ENCODE measurements at regions not wholly inside any gene's neighbourhood (a gene's known extent, or its start where the extent isn't known, plus 50 kb on each side); places are given as distances from the start of the nearest gene placed in this dataset.
"Not testable (repeated sequence)": the region's sequence is repeated elsewhere in the genome, so short reads cannot be mapped to it uniquely, and the experiment has no call there.

DNA sequence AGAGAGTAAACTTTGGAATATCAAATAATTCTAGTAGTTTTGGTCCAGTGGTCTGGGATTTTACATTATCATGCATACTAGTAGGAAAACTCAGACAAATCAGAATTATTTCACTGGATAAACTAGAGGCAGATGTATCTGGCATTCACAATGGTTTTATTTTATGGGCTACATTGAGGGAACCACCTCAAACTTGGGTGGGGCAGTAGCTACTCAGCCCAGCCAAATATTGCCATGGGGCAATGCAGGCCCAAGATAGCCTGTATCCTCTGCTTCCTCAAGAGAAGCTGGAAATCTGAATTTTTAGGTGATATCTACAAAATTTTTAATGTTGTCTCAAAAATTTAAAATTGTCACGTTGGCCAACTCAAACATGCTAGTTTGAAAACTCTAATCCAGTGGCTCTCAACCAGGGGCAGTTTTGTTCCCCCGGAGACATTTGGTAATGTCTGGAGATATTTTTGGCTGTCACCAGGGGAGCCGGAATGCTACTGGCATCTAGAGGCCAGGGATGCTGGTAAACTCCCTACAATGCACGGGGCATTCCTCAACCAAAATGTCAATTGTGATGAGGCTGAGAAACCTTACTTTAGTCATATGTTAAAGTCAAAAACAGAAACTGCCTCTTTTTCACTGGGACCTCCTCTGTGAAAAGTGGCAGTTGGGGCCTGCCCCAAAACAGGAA, 172.8 kb upstream of the SPRED2 start:
- no peak for DNase-seq (ENCODE audit: low spot score)

DNA sequence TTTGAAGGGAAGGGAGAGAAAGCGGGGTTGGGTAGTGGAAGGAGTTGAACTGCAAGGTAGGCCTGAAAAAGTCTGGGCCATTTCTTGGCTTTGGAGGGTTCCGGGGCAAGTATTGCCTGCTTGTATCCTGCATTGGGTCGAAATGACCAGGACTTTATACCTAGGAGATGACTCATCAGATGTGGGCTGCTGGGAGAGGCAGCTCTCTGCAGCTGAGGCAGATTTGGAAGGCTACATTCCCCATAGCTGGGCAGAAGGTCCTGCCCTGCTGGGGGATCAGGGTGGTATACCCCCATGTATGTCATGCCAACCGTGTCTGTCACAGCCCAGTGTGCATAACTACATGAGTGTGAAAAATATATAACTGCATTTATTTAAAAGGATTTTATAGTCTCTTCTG, 171.8 kb upstream of the SPRED2 start:
- no peak for DNase-seq (ENCODE audit: low spot score)

DNA sequence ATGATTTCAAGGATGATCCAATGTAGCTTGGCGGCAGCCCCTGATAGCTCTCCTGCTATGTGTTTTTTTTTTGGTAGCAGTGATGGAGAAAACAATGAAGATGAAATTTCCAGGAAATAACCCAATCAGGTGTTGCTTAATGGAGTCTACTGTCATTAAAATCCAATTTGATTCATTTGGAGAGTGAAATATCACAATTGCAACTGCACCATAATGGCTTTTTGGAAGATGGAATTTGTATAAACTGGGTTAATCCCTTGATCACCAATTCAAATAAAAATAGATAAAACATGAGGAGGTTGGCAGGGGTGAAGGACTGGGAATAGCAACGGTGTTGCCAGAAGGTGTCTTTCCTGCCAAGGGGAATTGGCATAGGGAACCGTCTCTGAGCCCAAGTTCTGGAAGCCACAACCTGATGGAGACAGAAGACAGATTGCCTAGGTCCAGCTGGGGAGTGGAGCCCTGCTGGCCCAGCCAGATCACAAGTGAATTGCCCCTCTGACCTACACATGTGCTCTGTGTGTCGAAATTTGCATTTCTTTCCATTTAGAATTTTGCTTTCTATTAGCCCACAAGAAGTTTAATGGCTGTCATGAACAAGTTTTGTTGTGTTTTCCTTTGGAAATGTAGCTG, 170.3 kb upstream of the SPRED2 start:
- no peak for DNase-seq (ENCODE audit: low spot score)

DNA sequence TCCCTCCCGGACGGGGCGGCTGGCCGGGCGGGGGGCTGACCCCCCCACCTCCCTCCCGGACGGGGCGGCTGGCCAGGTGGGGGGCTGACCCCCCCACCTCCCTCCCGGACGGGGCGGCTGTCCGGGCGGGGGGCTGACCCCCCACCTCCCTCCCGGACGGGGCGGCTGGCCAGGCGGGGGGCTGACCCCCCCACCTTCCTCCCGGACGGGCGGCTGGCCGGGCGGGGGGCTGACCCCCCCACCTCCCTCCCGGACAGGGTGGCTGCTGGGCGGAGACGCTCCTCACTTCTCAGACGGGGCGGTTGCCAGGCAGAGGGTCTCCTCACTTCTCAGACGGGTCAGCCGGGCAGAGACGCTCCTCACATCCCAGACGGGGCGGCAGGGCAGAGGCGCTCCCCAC, 168.5 kb upstream of the SPRED2 start:
- DNase-seq (ENCODE audit: low spot score), result not testable (repeated sequence)

DNA sequence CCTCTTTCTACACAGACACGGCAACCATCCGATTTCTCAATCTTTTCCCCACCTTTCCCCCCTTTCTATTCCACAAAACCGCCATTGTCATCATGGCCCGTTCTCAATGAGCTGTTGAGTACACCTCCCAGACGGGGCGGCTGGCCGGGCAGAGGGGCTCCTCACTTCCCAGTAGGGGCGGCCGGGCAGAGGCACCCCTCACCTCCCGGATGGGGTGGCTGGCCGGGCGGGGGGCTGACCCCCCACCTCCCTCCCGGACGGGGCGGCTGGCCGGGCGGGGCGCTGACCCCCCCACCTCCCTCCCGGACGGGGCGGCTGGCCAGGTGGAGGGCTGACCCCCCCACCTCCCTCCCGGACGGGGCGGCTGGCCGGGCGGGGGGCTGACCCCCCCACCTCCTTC, 168.0 kb upstream of the SPRED2 start:
- not testable (repeated sequence) for DNase-seq (ENCODE audit: low spot score)

DNA sequence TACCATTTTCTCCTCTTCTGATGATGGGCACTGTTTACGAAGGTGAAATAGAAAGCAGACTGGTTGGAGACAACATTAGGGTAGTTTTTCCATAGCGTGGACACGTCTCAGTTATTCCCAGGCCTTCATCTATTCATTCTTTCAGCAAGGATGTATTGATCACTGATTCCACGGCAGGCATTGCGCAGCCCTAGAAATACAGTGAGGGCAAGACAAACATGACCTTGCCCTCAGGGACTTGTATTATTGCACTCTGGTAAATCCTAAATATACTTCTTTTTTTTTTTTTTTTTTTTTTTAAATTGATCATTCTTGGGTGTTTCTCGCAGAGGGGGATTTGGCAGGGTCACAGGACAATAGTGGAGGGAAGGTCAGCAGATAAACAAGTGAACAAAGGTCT, 167.3 kb upstream of the SPRED2 start:
- peak; percentile 28 for DNase-seq (ENCODE audit: low spot score)

DNA sequence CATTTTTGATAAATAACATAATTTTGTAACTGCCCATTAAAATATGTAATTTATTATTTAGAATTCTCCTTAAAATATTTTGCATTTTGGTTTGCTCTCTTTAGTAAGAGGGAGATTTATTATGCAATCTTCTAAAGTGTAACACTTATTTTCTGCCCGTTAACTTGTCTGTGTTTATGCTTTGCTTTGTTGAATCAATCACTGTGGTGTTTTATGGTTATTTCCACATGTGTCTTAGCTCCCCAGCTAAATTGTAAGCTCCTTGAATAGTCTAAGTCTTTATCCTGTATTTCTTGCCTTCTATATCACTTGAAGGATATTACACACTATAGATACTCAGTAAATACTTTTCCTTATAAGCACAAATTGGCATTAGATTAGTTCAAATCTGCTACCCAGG, 166.6 kb upstream of the SPRED2 start:
- DNase-seq (ENCODE audit: low spot score), result no peak

DNA sequence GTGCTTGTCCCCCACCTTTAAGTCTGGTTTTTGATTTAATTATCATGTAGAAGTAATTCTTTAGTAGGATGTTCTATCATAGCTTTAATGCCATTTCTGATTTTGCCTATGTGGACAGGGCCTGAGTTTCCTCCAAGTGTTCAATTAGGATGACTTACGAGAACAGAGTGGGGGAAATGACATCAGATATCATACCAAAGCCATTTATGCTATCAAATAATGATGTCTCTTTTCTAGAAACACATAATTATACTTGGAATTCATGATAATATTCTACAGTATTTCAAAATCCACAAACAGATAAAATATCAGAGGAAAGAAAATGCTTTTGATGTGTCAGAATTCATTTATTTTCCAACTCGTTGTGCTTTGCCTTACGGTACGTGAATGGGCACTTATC, 165.9 kb upstream of the SPRED2 start:
- DNase-seq (ENCODE audit: low spot score), result no peak

DNA sequence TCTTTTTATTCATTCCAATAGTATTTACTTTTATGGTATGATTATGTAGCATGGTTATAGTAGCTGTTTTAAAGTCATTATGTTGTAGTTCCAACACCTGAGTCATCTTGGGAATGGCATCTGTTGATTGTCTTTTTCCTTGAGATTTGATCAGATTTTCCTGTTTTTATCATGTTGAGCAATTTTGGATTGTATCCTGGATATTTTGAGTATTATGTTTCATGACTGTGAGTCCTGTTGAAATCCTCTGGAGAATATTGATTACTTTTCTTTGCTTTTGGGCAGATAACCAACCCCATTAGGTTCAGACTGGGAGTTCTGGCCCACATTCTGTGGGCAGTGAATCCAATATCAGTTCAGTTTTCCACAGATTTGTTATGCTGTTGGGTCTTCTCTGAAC, 163.2 kb upstream of the SPRED2 start:
- no peak for DNase-seq (ENCODE audit: low spot score)

DNA sequence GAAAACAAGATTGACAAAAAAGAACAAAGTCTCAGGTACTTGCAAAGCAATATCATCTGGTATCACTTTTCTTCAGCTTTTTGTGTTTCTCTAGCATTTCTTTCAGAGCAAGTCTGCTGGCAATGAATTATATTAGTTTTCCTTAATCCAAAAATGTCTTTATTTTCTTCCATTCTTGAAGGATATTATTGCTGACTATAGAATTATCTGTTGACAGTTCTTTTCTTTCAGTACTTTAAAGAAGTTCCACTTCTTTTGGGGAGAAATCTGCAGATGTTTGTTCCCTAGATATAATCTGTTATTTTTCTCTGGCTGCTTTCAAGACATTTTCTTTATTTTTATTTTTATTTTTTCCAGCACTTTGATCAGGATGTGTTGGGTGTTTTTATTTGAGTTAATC, 161.8 kb upstream of the SPRED2 start:
- DNase-seq (ENCODE audit: low spot score), result no peak

DNA sequence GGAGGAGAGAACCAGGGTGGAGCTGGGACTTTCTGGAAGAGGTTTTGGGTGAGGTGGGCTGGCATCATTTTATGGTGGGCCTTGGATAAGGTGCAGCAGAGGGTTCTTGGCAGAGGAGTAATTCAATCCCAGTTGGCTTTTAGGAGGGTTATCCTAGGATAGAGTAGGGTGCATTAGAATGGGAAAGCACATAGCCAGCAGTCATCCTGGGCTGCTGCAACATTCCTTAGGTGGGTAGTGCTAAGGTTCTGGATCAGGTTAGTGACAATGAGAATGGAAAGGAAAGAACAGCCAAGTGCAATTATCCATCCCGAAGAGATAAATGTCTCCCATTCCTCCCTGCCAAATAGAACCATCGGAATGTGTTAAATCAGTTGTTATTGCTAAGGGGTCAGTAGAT, 157.3 kb upstream of the SPRED2 start:
- DNase-seq (ENCODE audit: low spot score), result no peak

DNA sequence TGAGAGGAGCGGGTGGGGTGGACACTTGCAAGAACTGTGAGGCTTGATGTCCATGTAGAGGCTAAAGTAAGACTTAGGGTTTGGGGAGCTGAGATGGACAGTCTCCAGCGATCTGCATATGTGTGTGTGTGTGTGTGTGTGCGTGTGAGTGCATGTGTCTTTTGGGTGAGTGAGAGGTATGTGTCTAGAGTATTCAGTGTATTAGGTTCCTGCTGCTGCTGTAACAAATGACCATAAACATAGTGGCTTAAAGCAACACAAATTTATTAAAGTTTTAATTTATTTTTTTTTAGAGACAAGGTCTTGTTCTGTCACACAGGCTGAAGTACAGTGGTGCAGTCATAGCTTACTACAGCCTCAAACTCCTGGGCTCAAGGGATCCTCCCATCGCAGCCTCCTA, 155.4 kb upstream of the SPRED2 start:
- no peak for DNase-seq (ENCODE audit: low spot score)

DNA sequence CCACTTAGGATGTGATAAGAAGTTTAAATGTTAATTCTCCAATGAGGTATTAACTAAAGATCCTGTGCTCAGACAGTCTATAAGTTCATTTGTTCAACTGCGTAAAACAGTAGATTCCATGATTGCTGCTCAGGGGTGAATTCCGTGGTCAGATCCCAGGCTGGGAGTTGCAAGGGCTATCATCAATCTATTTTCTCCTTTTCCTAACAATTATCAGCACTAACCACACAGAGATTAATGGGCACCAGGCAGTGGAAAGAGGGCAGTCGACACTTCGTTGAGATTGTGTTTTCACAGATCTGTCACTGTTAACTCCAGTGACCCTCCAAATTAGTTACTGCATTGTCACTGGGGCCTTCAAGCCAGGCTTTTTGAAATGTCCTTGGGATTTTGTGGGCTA, 154.1 kb upstream of the SPRED2 start:
- DNase-seq (ENCODE audit: low spot score), result no peak

DNA sequence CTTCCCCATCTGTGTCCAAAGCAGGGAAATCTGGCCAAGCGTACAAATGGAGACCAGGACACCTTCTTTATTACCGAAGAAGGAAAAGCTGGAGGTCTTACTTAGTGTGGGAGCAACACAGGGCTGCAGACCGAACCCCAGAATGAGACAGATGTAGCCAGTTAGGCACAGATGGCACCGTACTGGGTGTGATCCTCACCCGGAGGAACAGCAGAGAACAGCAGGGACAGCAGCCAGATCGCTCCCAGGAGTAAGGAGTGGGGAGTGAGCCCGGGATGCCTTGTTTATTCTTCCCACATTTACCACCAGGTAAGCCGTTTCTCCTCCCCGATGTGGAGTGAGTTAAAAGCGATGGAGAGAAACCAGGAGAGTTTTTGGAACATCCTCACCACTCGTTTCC, 150.7 kb upstream of the SPRED2 start:
- no peak for DNase-seq (ENCODE audit: low spot score)

DNA sequence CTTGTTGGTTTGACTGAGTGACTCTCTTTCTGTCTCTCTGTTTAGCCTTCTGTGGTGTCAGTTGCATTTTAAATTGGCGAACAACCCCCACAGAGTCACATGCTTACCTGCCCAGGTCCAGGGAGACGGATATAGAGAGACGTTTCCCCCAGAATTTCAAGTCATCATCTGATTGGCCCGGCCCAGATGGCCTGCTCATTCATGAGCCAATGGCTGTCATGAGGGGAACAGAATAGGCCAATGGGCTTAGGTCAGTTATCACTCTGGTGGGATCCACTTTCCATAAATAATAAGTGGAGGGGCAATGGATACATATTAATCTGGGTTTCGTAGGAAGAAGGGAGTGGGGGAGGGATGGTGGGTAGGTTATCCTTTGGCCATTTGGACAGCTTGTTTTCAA, 150.0 kb upstream of the SPRED2 start:
- DNase-seq (ENCODE audit: low spot score), result no peak

DNA sequence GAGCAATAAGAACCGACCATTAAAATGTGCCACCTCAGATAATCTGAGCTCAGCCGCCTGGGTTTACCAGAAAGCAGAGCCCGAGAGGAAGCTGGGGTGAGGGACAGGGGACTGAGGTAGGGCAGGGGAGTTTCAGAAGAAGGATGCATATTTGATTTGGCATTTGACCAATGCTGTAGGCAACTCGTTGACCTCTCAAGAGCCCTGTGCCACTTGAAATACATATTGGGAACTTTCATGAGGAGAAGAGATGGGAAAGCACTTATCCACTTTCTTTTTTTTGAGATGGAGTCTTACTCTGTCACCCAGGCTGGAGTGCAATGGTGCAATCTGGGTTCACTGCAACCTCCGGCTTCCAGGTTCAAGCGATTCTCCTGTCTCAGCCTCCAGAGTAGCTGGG, 148.4 kb upstream of the SPRED2 start:
- DNase-seq (ENCODE audit: low spot score), result no peak

DNA sequence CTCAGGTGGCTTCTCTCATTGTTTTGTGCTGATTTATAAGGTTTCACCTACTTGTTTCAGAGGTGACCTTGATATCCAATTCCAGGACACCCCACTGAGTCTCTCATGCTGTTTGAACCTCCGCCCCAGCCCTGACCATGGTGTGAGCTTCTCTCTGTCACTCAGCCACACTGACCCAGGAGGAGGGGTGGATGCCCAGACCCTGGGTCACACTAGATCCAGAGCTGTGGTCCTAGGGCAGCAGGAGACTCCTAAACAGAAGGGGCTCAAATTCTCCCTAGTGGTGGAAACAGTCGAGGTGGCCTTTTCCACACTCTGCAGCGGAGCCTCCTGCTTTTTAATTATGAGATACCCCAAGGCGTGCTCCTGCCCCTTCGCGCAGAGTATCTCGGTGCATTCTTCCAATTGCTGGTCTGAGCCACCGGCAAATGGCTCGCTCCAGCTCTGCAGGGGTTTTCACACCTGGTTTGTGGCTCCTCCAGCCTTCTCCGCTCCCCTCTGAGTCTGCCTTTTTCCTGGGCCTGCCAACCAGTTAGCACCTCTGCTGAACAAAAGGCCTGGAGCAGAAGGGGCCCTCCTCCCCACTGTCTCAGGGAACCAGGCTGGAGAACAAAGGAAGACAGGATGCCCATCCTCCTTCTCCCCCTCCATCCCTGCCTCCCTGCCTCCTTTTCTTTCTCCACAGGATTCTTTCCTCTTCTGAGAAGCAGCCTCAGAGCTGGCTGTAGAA, 147.3 kb upstream of the SPRED2 start:
- DNase-seq (ENCODE audit: low spot score), result no peak

DNA sequence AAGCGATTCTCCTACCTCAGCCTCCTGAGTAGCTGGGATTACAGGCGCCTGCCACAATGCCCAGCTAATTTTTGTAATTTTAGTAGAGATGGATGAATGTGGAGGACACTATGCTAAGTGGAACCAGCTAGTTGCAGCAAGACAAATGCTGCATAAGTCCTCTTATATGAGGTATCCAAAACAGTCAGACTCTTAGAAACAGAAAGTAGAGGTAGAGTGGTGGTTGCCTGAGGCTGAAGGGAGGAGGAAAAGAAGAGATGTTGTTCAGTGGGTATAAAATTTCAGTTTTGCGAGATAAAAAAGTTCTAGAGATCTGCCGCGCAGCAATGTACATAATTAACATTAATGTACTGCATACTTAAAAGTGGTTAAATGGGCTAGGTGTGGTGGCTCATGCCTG, 145.3 kb upstream of the SPRED2 start:
- DNase-seq (ENCODE audit: low spot score), result no peak

DNA sequence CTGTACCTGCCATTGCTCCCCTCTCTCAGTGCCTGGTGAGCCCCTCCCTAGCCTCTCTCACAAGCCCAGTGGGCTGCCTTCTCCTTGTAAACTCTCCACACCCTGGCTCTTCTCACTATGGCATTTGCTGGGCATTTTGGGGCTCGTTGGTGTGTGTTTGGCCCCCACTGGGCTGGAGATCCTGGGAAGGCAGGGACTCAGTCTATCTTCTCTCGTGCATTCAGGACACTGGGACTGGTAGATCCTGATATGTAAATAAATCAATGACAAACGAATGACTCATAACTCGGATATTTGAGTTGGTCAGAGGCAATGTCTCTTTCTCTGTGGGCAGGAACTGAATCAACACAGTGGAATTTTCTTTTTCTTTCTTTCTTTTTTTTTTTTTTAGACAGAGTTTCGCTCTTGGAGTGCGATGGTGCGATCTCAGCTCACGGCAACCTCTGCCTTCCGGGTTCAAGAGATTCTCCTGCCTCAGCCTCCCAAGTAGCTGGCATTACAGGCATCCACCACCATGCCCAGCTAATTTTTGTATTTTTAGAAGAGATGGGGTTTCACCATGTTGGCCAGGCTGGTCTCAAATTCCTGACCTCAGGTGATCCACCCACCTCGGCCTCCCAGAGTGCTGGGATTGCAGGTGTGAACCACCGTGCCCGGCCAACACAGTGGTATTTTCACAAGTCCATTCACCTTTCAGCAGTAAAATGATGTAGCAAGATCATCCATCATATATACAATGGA, 144.6 kb upstream of the SPRED2 start:
- peak; percentile 18 for DNase-seq (ENCODE audit: low spot score)

DNA sequence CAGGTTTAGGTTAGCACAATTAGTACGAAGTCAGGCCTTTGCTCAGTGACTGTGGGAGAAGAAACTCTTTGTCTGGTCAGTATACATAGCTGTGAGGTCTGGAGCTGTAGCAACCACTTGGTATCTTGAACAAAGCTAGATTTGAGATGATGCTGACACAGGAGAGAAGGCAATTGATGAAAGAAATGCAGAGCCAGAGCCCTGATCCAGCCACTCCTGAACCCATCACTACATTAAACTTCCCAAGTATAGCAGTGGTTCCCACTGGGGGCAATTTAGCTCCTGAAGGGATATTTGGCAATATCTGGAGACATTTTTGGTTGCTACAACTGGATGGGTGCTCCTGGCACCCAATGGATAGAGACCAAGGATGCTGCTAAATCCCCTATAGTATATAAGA, 143.9 kb upstream of the SPRED2 start:
- no peak for DNase-seq (ENCODE audit: low spot score)

DNA sequence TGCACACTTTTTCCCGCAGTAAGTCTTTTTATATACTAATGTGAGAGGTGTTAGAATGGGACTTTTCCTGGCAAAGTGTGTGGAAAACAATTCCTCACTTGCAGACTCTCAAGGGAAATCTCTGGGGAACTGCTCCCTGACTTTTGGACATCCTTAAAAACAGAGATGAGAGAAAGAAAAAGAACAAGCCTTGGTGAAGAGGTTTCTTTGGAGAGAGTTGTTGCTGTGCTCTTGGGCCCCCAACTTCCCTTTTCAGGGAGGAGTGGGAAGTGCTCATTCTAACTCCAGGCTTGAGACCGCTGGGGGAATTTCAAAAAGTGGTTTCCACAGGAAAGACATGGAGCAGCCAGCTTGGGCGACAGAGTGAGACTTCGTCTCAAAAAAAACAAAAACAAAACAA, 142.6 kb upstream of the SPRED2 start:
- no peak for DNase-seq (ENCODE audit: low spot score)

DNA sequence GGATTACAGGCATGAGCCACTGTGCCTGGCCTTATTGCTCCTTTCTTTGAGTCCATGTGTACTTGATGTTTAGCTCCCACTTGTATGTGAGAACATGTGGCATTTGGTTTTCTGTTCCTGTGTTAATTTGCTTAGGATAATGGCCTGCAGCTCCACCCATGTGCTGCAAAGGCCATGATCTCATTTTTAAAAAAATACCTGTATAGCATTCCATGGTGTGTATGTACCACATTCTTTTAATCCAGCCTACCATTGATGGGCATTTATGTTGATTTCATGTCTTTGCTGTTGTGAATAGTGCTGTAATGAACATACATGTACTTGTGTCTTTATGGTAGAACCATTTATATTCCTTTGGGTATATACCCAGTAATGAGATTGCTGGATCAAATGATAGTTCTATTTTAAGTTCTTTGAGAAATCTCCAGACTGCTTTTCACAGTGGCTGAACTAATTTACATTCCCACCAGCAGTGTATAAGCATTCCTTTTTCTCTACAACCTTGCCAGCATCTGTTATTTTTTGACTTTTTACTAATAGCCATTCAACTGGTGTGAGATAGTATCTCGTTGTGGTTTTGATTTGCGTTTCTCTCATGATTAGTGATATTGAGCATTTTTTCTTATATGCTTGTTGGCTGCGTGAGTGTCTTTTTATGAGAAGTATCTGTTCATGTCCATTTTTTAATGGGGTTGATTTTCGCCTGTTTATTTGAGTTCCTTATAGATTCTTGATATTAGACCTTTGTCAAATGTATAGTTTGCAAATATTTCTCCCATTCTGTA, 136.4 kb upstream of the SPRED2 start:
- not testable (repeated sequence) for DNase-seq (ENCODE audit: low spot score)

Data from HuH-7.5 (cell line).